Ishikawa (cell line): ENCODE measurements at regions not wholly inside any gene's neighbourhood (a gene's known extent, or its start where the extent isn't known, plus 50 kb on each side); places are given as distances from the start of the nearest gene placed in this dataset.

Experiments
- CEBPB ChIP-seq: IDR thresholded peaks from 2 replicates; pipeline ENCODE4 v1.6.1; 2012
- CREB1 ChIP-seq: IDR thresholded peaks from 2 replicates; pipeline ENCODE4 v1.6.1; 2012; ENCODE audit warnings: low read depth
- EP300 ChIP-seq: IDR thresholded peaks from 2 replicates; pipeline ENCODE4 v1.6.1; 2012; ENCODE audit warnings: borderline replicate concordance
- RAD21 ChIP-seq: IDR thresholded peaks from 2 replicates; pipeline ENCODE4 v1.6.1; 2012; ENCODE audit warnings: low read depth
- TAF1 ChIP-seq: IDR thresholded peaks from 2 replicates; pipeline ENCODE4 v1.6.1; 2012; ENCODE audit warnings: low read depth, mild to moderate bottlenecking
- TCF12 ChIP-seq: IDR thresholded peaks from 2 replicates; pipeline ENCODE4 v1.6.1; 2012; ENCODE audit warnings: low read depth
- USF1 ChIP-seq: IDR thresholded peaks from 2 replicates; pipeline ENCODE4 v1.6.1; 2012
- ZBTB7A ChIP-seq: IDR thresholded peaks from 2 replicates; pipeline ENCODE4 v1.6.1; 2012; ENCODE audit warnings: low read depth

- no peak for TF ChIP-seq TAF1
- TF ChIP-seq RAD21: no peak
- TF ChIP-seq CEBPB: no peak
- no peak for TF ChIP-seq USF1
- TF ChIP-seq EP300: no peak
- TF ChIP-seq CREB1: no peak
- no peak for TF ChIP-seq ZBTB7A
- TF ChIP-seq TCF12: no peak
Observed at GRCh38 chr2:187084524-187084923, 235.6 kb upstream of the ZSWIM2 start.
